GM21529 (cell line): ENCODE measurements at regions not wholly inside any gene's neighbourhood (a gene's known extent, or its start where the extent isn't known, plus 50 kb on each side); places are given as distances from the start of the nearest gene placed in this dataset.

ENCODE experiments used
- ATAC-seq: cut with Tn5 transposase; IDR thresholded peaks from one replicate; pipeline ENCODE4 v1.9.1; 2021; ENCODE audit not compliant: unreplicated experiment

- ATAC-seq: no peak
These were observed 215.8 kb downstream of the KCNS3 start for GRCh38 chr2:18094277-18094676.

- no peak for ATAC-seq
These were observed 214.7 kb downstream of the KCNS3 start for GRCh38 chr2:18093196-18093595.

GRCh38 chr2:18092760-18093159 is 214.3 kb downstream of the KCNS3 start:
- ATAC-seq: no peak

GRCh38 chr2:18085593-18085992 is 207.1 kb downstream of the KCNS3 start:
- ATAC-seq: no peak

GRCh38 chr2:18084376-18084775 is 205.9 kb downstream of the KCNS3 start:
- no peak for ATAC-seq

- ATAC-seq: no peak
These were observed 205.3 kb downstream of the KCNS3 start for GRCh38 chr2:18083806-18084205.

- ATAC-seq: no peak
These were observed 199.7 kb downstream of the KCNS3 start for GRCh38 chr2:18078216-18078615.

- no peak for ATAC-seq
These were observed 199.2 kb downstream of the KCNS3 start for GRCh38 chr2:18077704-18078103.

GRCh38 chr2:18077231-18077630 is 198.8 kb downstream of the KCNS3 start:
- no peak for ATAC-seq

GRCh38 chr2:18074476-18074875 is 196.0 kb downstream of the KCNS3 start:
- ATAC-seq: no peak

GRCh38 chr2:18073601-18074000 is 195.1 kb downstream of the KCNS3 start:
- no peak for ATAC-seq

GRCh38 chr2:18067588-18068384 is 189.3 kb downstream of the KCNS3 start:
- ATAC-seq: no peak

- no peak for ATAC-seq
These were observed 188.4 kb downstream of the KCNS3 start for GRCh38 chr2:18066894-18067293.

- no peak for ATAC-seq
These were observed 187.6 kb downstream of the KCNS3 start for GRCh38 chr2:18066066-18066465.

- no peak for ATAC-seq
These were observed 186.8 kb downstream of the KCNS3 start for GRCh38 chr2:18065249-18065648.

- no peak for ATAC-seq
These were observed 185.5 kb downstream of the KCNS3 start for GRCh38 chr2:18063826-18064470.

GRCh38 chr2:18062892-18063291 is 184.4 kb downstream of the KCNS3 start:
- no peak for ATAC-seq

- ATAC-seq: no peak
These were observed 183.2 kb downstream of the KCNS3 start for GRCh38 chr2:18061717-18062116.

- ATAC-seq: no peak
These were observed 179.2 kb downstream of the KCNS3 start for GRCh38 chr2:18057657-18058056.

- ATAC-seq: no peak
These were observed 176.8 kb downstream of the KCNS3 start for GRCh38 chr2:18055290-18055689.

GRCh38 chr2:18050001-18050400 is 171.5 kb downstream of the KCNS3 start:
- no peak for ATAC-seq

- no peak for ATAC-seq
These were observed 170.9 kb downstream of the KCNS3 start for GRCh38 chr2:18049325-18049724.
